GM12872 (cell line): ENCODE measurements at regions not wholly inside any gene's neighbourhood (a gene's known extent, or its start where the extent isn't known, plus 50 kb on each side); places are given as distances from the start of the nearest gene placed in this dataset.

Source experiments
- CTCF ChIP-seq: IDR thresholded peaks from 3 replicates; pipeline ENCODE4 v1.5.1; 2011; ENCODE audit warnings: low read depth, mild to moderate bottlenecking, low read length, moderate library complexity; ENCODE audit not compliant: insufficient read depth

- no peak for TF ChIP-seq CTCF
Observed at GRCh38 chr12:86574143-86574542, 318.0 kb upstream of the MGAT4C start.

- TF ChIP-seq CTCF = no peak
Observed at GRCh38 chr12:86572455-86572854, 316.3 kb upstream of the MGAT4C start.

- no peak for TF ChIP-seq CTCF
Observed at GRCh38 chr12:86565038-86565437, 308.8 kb upstream of the MGAT4C start.

- TF ChIP-seq CTCF = no peak
Observed at GRCh38 chr12:86551146-86551571, 295.0 kb upstream of the MGAT4C start.

GRCh38 chr12:86550218-86551145, 294.3 kb upstream of the MGAT4C start:
- no peak for TF ChIP-seq CTCF

- no peak for TF ChIP-seq CTCF
Observed at GRCh38 chr12:86543716-86544115, 287.5 kb upstream of the MGAT4C start.

GRCh38 chr12:86530996-86531655, 274.9 kb upstream of the MGAT4C start:
- no peak for TF ChIP-seq CTCF
